Pancreas (tissue), 10 donors: ENCODE measurements at regions not wholly inside any gene's neighbourhood (a gene's known extent, or its start where the extent isn't known, plus 50 kb on each side); places are given as distances from the start of the nearest gene placed in this dataset.

Source experiments
- ATAC-seq, 4 donors: fragments of 200-7000 bp; cut with Tn5 transposase; one replicate each; pipeline versions ENCODE4 v1.8.0 to v1.9.1; 2020; ENCODE audit warnings: mild to moderate bottlenecking in 4 of 4, moderate library complexity in 4 of 4
- DNase-seq, 6 donors: peaks; one replicate each; pipeline ENCODE4 v3.0.0-alpha.2; 2020
- FAIRE-seq: peaks from 2 replicates; lab custom pipeline; 2012; peaks lifted over from hg19 to GRCh38; lab: Jason Lieb, UNC
- H3K27ac ChIP-seq, 4 donors: fragments of 200-600 bp; sonication (generic); 1 replicate in 3 of 4; 2 replicates in 1 of 4; pipeline versions ENCODE4 v1.5.0 to v1.8.0; 2020
- H3K27me3 ChIP-seq, 4 donors: fragments of 200-600 bp; one replicate each; pipeline ENCODE4 v1.8.0; 2021
- H3K36me3 ChIP-seq, 3 donors: fragments of 200-600 bp; sonication (generic) in 1 of 3; one replicate each; pipeline versions ENCODE4 v1.5.0 to v1.8.0; 2020 to 2021
- H3K4me1 ChIP-seq, 3 donors: fragments of 200-600 bp; one replicate each; pipeline ENCODE4 v1.8.0; 2021
- H3K4me3 ChIP-seq, 4 donors: fragments of 200-600 bp; sonication (generic) in 2 of 4; one replicate each; pipeline versions ENCODE4 v1.5.0 to v1.8.0; 2020 to 2021
- H3K9me3 ChIP-seq, 4 donors: fragments of 200-600 bp; one replicate each; pipeline ENCODE4 v1.8.0; 2021
- CTCF ChIP-seq, 4 donors: fragments of 200-600 bp; sonication (generic) in 3 of 4; IDR thresholded peaks; one replicate each; pipeline versions ENCODE4 v1.5.0 to v1.8.0; 2021; ENCODE audit warnings: antibody characterized with exemption in 4 of 4
- WGBS, 2 donors: extraction: QIAGEN DNeasy Blood & Tissue Kit; methylation state at CpG; one replicate each; pipeline ENCODE4 v1.1.7; 2013; 5-methylcytosine and 5-hydroxymethylcytosine counted together
- intact Hi-C, 3 donors: fragments of 100-400 bp; cut with DNase I; formaldehyde crosslinking; loops; one replicate each; pipeline versions ENCODE4 v1.11.1 to v1.14.2; 2022
- donor health status: healthy with polysubstance abuse.
- donor health status: DM: no; HTN: no; CAD: no; lungs with moderate emphysema.
- donor health status: DM: no; HTN: no; CAD: no.
- donor health status: control.
- donor health status: control.
- donor health status: Bipolar disorder and iron deficiency.
- donor health status: DM: yes; HTN: yes; CAD: no.
- donor health status: DM: no; HTN: no; CAD: no.
- donor health status: DM: no; HTN: no; CAD: no.
- donor health status: DM: yes; HTN: yes; CAD: no.

- no peak for TF ChIP-seq CTCF (IDR thresholded peaks at IDR 0.05)
- no peak for DNase-seq
- Histone ChIP-seq H3K27me3 (no peaks in the 10 kb centered on the region), H3K9me3 (no peaks in the 10 kb centered on the region), H3K27ac (no peak overlapping the region), H3K4me1 (no peaks in the 10 kb centered on the region), H3K4me3 (no peak overlapping the region), H3K36me3 (no peaks in the 10 kb centered on the region)
- intact Hi-C loops: no loop called here
- ATAC-seq: no peak
- FAIRE-seq: no peak
These were observed 113.1 kb upstream of the REG3A start for GRCh38 chr2:79272616-79273015.

GRCh38 chr2:79271456-79271855, 111.9 kb upstream of the REG3A start:
- intact Hi-C loops: no loop called here
- ATAC-seq: no peak
- no peak for TF ChIP-seq CTCF (IDR thresholded peaks at IDR 0.05)
- FAIRE-seq: no peak
- Histone ChIP-seq H3K4me1 (no peaks in the 10 kb centered on the region), H3K27me3 (no peaks in the 10 kb centered on the region), H3K36me3 (no peaks in the 10 kb centered on the region), H3K9me3 (no peaks in the 10 kb centered on the region), H3K4me3 (no peak overlapping the region), H3K27ac (no peak overlapping the region)
- 43 to 56% methylated on average over 3 of the region's 3 CpGs for WGBS, 2 donors
- DNase-seq: no peak

- no peak overlapping the region for H3K27ac ChIP-seq
- no peaks in the 10 kb centered on the region for H3K4me1 ChIP-seq
- ATAC-seq (no peak), FAIRE-seq (no peak), DNase-seq (no peak)
- TF ChIP-seq CTCF (IDR thresholded peaks at IDR 0.05): no peak
- 83 to 94% methylated on average over 2 of the region's 2 CpGs for WGBS, 2 donors
- intact Hi-C loops: no loop called here
- H3K27me3 ChIP-seq: no peaks in the 10 kb centered on the region
- no peaks in the 10 kb centered on the region for H3K36me3 ChIP-seq
- no peaks in the 10 kb centered on the region for H3K9me3 ChIP-seq
- no peak overlapping the region for H3K4me3 ChIP-seq
These were observed 101.3 kb upstream of the REG3A start for GRCh38 chr2:79260848-79261247.

GRCh38 chr2:79259959-79260358, 100.4 kb upstream of the REG3A start:
- TF ChIP-seq CTCF (IDR thresholded peaks at IDR 0.05): no peak

GRCh38 chr2:79259296-79259695, 99.7 kb upstream of the REG3A start:
- no peak for FAIRE-seq
- Histone ChIP-seq H3K9me3 (no peaks in the 10 kb centered on the region), H3K36me3 (no peaks in the 10 kb centered on the region), H3K27me3 (no peaks in the 10 kb centered on the region), H3K4me3 (no peak overlapping the region), H3K4me1 (no peaks in the 10 kb centered on the region), H3K27ac (no peak overlapping the region)
- ATAC-seq: no peak
- no peak for DNase-seq
- TF ChIP-seq CTCF (IDR thresholded peaks at IDR 0.05): no peak
- 82 to 86% methylated on average over 3 of the region's 3 CpGs for WGBS, 2 donors
- intact Hi-C loops: no loop called here

More at GRCh38 chr2:79259959-79260358, 100.4 kb upstream of the REG3A start:
- H3K4me3 ChIP-seq: no peak overlapping the region
- no peak for ATAC-seq
- 76 to 89% methylated on average over 1 of the region's 1 CpG for WGBS, 2 donors
- DNase-seq: no peak
- no peaks in the 10 kb centered on the region for H3K9me3 ChIP-seq
- H3K36me3 ChIP-seq: no peaks in the 10 kb centered on the region
- H3K4me1 ChIP-seq: no peaks in the 10 kb centered on the region
- H3K27ac ChIP-seq: no peak overlapping the region
- H3K27me3 ChIP-seq: no peaks in the 10 kb centered on the region
- FAIRE-seq: no peak
- intact Hi-C loops: no loop called here
